ENCODE measurements at regions not wholly inside any gene's neighbourhood (a gene's known extent, or its start where the extent isn't known, plus 50 kb on each side); places are given as distances from the start of the nearest gene placed in this dataset.

DNA sequence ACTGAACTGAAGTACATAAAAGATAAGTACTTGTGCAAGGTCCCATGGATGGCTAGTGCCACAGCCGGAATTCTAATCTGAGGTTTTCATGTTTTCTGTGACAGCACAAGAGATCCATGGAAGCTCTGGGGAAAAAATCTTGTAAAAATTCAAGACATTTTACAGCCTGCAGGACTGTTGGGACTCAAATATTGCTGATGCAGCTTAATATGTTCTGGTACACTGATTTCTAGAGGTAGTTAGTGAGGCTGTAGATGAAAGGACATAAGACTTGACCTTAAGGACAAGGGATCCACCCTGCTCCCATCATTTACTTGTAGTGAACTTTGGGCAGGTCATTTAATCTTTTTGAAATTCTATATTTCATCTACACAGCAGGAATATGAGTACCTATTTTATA lies 390.4 kb downstream of the TLE4 start:
- TF ChIP-seq, protein P1, sequence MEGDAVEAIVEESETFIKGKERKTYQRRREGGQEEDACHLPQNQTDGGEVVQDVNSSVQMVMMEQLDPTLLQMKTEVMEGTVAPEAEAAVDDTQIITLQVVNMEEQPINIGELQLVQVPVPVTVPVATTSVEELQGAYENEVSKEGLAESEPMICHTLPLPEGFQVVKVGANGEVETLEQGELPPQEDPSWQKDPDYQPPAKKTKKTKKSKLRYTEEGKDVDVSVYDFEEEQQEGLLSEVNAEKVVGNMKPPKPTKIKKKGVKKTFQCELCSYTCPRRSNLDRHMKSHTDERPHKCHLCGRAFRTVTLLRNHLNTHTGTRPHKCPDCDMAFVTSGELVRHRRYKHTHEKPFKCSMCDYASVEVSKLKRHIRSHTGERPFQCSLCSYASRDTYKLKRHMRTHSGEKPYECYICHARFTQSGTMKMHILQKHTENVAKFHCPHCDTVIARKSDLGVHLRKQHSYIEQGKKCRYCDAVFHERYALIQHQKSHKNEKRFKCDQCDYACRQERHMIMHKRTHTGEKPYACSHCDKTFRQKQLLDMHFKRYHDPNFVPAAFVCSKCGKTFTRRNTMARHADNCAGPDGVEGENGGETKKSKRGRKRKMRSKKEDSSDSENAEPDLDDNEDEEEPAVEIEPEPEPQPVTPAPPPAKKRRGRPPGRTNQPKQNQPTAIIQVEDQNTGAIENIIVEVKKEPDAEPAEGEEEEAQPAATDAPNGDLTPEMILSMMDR (IDR thresholded peaks at IDR 0.05) = no peak
- no peak for TF ChIP-seq POLR2A (IDR thresholded peaks at IDR 0.05)

Measured in body of pancreas (tissue), 4 donors.